ENCODE measurements at regions not wholly inside any gene's neighbourhood (a gene's known extent, or its start where the extent isn't known, plus 50 kb on each side); places are given as distances from the start of the nearest gene placed in this dataset.
"Not testable (repeated sequence)": the region's sequence is repeated elsewhere in the genome, so short reads cannot be mapped to it uniquely, and the experiment has no call there.

DNA sequence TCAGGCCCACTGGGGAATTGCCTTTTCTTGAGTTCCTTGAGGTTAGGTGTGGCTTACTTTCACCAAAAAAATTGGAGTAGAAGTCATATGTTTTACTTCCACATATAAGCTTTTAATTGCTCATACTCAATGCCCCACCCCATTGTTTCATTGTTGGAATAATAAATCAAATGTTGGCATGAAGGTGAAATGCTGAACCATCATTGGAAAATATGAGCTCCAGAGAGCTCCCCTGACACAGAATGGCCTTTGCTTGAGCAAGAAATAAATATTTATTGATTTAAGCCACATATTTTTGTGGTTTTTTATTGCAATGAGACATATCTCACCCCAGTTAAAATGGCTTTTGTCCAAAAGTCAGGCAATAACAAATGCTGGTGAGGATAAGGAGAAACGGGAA lies 167.3 kb upstream of the SRD5A2 start:
- intact Hi-C loops (cut with DNase I), result no loop called here
- DNase-seq, result no peak

DNA sequence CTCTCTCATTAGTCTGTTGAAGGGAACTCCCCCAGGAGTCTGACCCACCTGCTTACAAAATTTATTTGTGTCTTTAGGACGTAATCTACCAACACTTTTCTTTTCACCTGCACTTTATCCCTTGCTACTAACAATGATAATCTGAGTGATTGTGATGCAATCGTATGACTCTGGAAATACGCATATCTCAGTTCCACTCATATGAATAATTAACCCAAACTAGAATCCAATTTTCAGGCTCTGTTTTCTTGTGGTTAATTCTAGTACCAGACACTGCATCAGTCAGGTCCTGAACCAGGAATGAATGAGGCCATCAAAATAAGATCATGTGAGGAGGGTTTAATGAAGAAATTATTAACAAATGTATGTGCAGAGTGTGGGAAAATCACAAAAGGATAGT lies 158.4 kb upstream of the SRD5A2 start:
- intact Hi-C loops (cut with DNase I), result no loop called here
- DNase-seq, result no peak

DNA sequence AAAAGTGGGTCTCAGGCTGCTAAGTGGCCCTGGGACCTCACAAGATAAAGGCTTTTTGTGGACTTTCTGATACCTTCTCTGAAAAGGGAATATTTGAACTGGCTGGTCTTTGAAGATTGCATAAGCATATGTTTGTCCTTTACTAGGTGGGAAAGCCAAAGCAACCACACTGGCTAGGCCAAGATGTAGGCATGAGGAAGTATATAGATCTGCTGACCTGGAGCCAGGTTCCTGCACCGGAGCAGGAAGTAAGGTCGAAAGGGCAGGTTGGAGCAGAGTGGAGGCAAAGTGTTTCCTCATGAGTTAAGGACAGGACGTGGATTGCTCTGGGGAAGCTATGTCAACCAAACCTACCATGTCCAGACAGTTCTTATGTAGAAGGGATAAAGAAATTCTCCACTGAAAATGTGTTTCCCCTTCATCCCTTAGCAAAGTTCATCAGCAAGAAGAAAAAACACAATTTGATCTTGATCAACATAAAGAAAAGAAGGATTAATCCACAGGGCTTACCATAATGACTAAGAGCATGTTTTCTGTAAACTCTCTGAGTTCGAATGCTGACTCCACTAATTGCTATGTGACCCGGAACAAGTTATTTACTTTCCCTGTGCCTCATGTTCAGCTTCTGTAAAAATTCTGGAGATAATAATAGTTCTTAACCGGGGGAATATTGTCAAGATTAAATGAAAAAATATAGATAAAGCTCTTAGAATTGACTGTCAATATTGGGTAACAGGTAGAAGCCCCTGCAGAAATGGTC lies 156.1 kb upstream of the SRD5A2 start:
- intact Hi-C loops (cut with DNase I), result no loop called here

DNA sequence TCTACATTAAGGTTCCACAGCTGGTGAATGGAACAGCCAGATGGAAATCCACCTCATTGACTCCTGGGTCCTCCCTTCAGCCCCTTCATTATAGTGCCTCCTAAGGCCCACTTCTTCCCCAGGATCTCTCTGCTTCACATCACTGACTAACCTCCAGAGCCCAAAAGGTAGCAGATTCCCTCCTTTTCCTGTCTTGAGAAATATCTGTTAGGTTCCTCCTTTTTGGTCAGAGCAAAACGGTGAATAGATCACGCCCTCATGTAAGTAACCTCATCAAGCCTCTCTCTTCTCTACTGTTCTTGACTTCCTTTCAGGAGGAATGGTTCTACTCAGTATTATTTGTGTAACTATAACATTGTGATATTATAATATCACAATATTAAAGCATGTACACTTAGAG lies 155.0 kb upstream of the SRD5A2 start:
- no peak for DNase-seq
- intact Hi-C loops (cut with DNase I), result no loop called here

More for the DNA sequence above, 156.1 kb upstream of the SRD5A2 start:
- no peak for DNase-seq

DNA sequence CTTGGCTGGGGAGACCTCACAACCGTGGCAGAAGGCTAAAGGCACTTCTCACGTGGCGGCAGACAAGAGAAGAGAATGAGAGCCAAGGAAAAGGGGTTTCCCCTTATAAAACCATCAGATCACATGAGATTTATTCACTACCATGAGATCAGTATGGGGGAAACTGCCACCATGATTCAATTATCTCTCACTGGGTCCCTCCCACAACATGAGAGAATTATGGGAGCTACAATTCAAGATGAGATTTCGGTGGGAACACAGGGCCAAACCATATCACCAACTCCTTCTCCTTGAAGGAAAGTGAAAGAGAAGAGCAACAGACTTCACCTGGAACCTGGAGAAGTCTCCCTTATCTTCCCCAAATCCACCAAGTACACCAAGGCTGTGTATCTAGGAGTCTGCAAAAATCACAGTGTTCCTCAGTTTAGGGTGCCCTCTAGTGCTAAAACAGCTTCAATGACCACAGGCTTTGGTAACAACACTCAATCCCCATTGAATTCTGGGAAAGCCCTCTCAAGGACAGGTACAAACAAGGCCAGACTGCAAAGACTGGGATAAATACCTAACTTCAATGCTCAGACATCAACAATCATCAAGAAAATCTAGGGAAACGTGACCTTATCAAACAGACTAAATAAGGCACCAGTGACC lies 148.8 kb upstream of the SRD5A2 start:
- DNase-seq, result no peak
- intact Hi-C loops (cut with DNase I), result no loop called here

DNA sequence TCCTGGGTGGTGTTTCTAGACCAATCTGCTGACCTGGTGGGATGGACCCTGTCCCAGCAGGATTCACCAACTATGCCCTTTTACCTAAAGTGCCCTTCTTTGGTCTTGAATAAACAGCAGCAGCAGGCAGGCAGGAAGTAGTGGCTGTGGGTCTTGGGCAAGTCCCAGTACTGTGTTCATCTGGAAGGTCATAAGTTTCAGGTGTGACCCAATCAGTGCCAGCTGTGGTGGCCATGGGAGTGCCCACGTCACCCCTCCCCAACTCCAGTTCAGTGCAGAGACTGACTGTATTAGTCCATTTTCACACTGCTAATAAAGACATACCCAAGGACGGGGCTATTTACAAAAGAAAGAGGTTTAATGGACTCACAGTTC lies 148.3 kb upstream of the SRD5A2 start:
- no peak for DNase-seq
- intact Hi-C loops (cut with DNase I), result no loop called here

DNA sequence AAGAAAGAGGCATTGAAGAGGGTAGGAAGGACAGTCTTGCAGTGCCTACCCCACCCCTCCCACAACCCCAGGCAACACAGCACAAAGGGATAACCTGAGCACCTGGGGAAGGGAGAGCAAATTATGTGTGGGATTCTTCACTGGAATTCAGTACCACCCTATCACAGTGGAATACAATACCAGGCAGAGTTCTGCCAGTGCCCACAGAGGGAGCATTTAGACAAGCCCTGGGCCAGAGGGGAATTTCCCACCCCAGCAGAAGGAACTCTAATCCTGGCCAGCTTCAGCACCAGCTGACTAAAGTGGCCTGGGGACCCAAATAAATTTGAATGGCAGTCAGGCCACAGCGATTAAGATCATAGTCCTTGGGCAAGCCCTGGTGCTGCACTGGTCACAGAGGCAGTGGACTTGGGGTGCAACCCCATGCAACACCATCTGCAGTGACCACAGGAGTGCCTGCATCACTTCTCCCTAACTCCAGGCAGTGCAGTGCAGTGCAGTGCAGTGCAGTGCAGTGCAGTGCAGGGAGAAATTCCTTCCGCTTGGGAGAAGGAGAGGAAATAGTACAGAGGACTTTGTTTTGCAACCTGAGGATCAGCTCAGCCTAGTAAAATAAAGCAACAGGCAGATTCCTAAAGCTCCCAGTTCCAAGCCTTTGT lies 147.8 kb upstream of the SRD5A2 start:
- no peak for DNase-seq
- intact Hi-C loops (cut with DNase I), result no loop called here

DNA sequence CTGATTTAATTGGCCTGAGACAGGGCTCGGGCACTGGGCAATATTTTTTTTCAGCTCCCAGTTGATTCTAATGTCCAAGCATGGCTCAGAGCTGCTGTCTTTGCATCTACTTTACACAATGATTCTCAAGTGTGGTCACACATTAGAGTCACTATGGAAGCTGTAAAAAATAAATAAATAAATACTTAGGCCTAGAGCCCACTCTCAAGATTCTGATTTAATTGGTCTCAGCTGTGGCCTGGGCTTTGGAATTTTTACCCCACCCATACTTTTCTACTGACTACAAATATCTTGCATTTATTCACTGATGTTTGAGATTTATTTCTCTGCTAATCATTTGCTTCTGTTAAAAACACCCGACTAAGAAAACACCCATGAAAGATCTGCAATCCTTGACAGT lies 145.7 kb upstream of the SRD5A2 start:
- intact Hi-C loops (cut with DNase I), result no loop called here
- DNase-seq, result no peak

DNA sequence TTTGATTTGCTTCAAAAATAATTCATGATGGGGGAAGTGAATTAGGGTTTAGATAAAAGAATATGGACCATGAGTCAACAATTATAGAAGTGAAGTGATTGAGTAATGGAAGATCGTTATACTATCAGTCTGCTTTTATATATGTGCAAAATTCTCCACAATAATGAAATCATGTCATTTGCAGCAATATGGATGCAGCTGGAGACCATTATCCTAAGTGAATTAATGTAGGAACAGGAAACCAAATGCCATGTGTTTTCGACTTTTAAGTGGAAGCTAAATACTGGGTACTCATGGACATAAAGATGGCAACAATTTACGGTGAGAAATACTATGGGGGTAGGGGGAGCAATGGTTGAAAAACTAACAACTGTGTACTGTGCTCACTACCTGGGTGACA lies 144.7 kb upstream of the SRD5A2 start:
- intact Hi-C loops (cut with DNase I), result no loop called here
- DNase-seq, result no peak

DNA sequence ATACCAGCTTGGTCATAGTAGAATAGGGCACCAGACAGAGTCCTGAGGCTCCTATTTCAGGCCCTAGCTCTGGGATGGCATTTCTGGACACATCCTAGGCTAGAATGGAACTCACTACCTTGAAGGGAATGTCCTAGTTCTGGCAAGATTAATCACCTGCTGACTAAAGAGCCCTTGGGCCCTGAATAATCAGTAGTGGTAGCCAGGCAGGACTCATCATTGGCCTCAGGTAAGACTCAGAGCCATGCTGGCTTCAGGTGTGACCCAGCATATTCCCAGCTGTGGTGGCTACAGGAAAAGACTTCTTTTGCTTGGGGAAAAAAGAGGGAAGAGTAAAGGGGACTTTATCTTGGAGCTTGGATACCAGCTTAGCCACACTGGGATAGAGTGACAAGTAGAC lies 131.0 kb upstream of the SRD5A2 start:
- intact Hi-C loops (cut with DNase I), result no loop called here
- DNase-seq, result no peak

DNA sequence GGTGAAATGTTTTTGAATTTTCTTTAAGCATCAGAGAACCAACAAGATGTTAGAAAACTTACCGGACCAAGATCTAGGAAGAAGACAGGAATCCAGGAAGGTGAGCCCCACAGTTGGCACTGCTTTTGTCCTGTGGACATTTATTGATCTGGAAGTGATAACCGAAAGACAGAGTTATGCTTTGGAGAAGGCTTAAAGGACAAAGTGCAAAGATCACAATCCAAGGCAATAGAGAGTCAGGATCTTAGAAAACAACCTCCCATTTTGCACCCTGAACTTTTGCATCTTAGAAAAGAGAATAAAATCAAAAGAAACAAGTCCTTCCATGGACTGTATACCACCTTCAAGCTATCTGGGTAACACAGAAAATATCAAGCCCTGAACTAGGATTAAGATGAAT lies 129.4 kb upstream of the SRD5A2 start:
- no peak for DNase-seq
- intact Hi-C loops (cut with DNase I), result no loop called here

DNA sequence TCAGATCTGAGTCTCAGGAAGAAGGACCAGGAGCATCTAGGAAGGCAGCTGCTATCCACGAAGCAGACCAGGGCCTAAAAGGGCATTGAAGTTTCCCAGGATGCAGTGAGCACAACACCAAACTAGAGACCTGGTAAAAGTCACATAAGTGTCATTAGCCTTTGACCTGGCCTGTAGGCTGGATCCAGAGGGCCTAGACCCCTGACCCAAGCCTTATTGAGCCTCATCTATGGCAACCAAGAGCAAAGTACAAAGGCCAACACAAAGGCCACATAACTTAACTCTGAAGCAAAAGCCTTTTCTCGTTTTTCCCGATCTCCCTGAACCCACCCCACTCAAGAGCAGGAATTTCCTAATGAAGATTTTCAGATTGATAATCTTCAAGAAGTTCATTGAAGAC lies 127.3 kb upstream of the SRD5A2 start:
- no peak for DNase-seq

DNA sequence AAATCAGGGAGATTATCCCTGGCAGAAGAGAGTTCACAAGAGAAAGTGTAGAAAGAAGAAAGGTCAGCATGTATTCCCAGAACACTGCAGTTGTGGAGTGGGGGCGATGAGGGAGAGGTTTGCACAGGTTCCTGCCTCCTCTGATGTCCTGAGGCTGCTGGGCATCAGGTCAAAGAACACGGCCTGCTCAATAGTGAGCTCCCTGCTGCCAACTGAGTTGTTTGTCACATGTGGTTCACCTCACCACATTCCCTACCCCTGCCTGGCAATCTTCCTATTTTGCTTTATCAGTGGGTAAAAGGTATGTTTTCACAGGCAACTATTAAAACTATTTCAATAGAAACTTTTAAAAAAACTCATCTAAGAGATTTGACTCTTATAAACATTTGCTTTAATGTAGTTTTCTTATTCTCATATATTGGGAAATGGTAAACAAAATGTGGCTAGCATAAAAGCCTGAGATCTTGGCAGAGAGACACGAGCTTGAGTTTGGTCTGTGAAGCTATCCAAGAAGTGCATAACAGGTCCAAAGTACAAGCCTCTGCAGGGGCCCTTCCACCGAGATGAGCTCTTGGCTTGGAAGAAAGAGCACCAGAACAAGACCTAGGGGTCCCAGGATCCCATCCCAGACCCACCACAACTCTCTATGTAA lies 123.9 kb upstream of the SRD5A2 start:
- DNase-seq, result no peak
- intact Hi-C loops (cut with DNase I), result no loop called here

More for the DNA sequence above, 127.3 kb upstream of the SRD5A2 start:
- intact Hi-C loops (cut with DNase I), result no loop called here

DNA sequence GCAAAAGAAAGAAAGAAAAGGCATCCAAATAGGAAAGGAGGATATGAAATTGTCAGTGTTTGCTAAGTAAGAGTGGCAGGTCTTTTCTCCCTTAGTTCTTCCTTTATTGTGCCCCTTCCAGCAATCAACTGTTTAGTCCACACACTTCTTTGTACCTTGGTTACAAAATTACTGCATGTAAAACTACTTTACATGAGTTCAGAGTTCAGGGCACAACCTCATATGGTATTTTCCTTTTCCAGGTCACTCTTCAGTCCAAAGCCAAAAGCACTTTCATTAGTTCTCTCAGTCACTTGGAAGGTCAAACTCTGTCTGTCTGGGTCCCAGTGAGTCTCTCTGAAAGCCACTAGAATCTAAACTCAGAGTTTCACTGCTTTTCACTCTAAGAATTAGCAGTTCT lies 122.5 kb upstream of the SRD5A2 start:
- DNase-seq, result no peak
- intact Hi-C loops (cut with DNase I), result no loop called here

DNA sequence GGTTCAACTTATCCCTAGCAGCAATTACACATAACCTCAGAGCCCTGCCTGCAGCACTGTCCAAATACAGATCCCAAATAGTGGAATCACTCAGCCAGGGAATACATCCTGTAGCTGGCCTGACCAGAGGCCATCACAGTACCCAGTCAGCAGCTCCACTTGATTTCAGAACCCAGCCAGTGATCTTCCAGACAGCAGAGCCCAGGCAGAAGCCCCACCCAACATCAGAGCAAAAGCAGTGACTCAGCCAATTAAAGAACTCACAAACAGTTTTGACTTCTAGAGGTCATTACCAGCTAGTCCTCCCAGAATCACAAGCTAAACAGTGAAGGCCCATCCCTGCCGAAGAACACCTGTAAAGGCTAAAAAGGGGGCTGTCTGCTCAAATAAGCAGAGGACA lies 118.0 kb upstream of the SRD5A2 start:
- DNase-seq, result no peak
- intact Hi-C loops (cut with DNase I), result no loop called here

DNA sequence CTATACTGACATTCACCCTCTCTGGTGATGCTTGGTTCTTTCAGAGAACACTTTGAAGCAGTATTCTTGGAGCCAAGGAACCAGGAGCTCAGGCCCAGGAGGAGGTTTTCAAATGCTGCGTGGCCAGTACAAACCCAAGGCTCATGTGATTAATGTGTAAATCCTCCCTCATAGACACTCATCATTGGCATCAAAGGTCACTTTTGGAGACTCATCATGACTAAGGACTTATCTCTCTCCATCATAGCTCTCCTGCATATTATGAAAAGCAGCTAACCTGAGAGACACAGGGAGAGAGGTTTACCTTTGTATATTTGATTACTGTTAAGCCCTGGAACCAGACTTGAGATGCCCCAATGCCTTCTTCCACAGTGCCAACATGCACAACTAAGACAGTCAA lies 115.3 kb upstream of the SRD5A2 start:
- intact Hi-C loops (cut with DNase I), result no loop called here
- no peak for DNase-seq

DNA sequence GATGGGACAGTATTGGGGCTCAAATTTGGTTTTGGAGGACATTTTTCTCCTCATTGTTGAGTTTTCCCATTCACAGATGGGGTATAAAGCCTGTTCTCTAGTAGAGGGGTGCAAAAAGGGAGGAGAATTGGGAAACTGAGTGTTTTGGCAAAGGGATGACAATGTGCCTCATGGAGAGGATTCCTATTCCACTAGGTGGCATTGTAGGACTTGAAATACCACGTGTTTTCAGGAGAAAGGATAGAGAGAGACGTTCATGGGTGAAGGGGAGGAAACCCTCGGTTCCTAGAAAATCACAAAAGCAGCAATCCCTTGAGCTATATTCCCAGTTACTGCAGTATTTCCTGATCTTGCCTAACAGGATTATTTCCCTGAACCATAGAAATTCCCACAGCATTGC lies 113.7 kb upstream of the SRD5A2 start:
- intact Hi-C loops (cut with DNase I), result no loop called here
- DNase-seq, result no peak

DNA sequence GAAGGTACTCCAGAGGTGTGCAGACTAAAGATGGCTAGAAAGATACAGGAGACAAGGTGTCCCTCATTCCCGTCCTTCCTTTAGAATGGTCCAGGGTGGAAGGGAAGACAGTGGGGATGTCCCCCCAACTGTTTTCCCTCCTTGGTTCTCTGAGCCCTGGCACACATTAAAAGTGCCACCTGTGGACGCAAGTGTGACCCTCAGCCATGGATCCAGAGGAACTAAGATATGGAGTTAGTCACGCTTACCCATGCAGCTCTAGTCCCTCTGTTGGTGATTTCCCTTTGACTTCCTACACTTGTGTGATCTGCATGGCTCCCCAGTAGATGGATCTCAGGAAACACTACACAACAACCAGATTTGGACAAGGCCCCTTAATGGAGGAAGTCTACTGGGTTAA lies 113.1 kb upstream of the SRD5A2 start:
- intact Hi-C loops (cut with DNase I), result no loop called here
- DNase-seq, result no peak

DNA sequence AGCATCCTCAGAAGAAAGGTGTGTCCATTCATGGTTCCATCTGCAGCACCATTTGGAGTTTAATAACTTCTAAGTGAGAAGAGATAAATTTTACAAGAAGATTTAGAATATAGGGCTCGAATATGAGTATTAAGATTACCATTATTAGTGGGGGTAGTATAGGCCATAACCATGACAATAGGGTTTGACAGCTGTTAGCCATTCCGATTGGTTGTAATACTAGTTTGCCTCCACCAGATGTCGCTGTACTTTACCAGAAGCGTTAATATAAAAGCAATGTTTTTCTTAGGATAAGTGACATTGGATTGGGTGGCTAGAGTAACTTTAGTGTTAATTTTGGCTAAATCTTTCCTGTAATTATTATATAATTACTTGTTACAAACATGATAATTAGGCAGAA lies 107.5 kb upstream of the SRD5A2 start:
- DNase-seq, result no peak
- intact Hi-C loops (cut with DNase I), result no loop called here

DNA sequence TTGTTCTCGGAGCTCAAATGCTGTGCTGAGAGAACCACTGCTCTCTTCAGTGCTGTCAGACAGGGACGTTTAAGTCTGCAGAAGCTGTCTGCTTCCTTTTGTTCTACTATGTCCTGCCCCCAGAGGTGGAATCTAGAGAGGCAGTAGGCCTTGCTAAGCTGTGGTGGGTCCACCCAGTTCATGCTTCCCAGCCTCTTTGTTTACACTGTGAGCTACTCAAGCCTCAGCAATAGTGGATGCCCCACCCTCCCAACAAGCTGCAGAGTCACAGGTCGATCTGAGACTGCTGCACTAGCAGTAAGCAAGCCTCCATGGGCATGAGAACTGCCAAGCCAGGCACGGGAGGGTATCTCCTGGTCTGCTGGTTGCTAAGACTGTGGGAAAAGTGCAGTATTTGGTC lies 102.8 kb upstream of the SRD5A2 start:
- intact Hi-C loops (cut with DNase I); DNase-seq: not testable (repeated sequence)

All from head of caudate nucleus (tissue), 42 donors.